A673 (cell line): ENCODE measurements at regions not wholly inside any gene's neighbourhood (a gene's known extent, or its start where the extent isn't known, plus 50 kb on each side); places are given as distances from the start of the nearest gene placed in this dataset.
"Not testable (repeated sequence)": the region's sequence is repeated elsewhere in the genome, so short reads cannot be mapped to it uniquely, and the experiment has no call there.

ENCODE experiments used
- CTCF ChIP-seq: fragments of 300-800, 200-600 bp; sonication (generic); conservative IDR thresholded peaks from 2 replicates; pipeline ENCODE4 v1.5.1; 2017; ENCODE audit warnings: low read depth, mild to moderate bottlenecking, antibody characterized with exemption, low read length, moderate library complexity, mixed read lengths
- EZH2 ChIP-seq: fragments of 200-600 bp; sonication (generic); IDR thresholded peaks from 2 replicates; pipeline ENCODE4 v1.6.1; 2017; ENCODE audit warnings: borderline replicate concordance, low read depth, mild to moderate bottlenecking, mixed read lengths, antibody characterized with exemption, low read length; ENCODE audit not compliant: poor library complexity, severe bottlenecking

- not testable (repeated sequence) for TF ChIP-seq CTCF, EZH2
Observed at GRCh38 chr2:87455854-87456249, 292.0 kb upstream of the PLGLB2 start.
